Breast epithelium (tissue), 3 donors: ENCODE measurements at regions not wholly inside any gene's neighbourhood (a gene's known extent, or its start where the extent isn't known, plus 50 kb on each side); places are given as distances from the start of the nearest gene placed in this dataset.
"Not testable (repeated sequence)": the region's sequence is repeated elsewhere in the genome, so short reads cannot be mapped to it uniquely, and the experiment has no call there.

ENCODE experiments used
- POLR2A ChIP-seq: fragments of 450-650 bp; IDR thresholded peaks from one replicate; pipeline ENCODE4 v1.6.1; 2016; ENCODE audit warnings: antibody characterized with exemption, mild to moderate bottlenecking, moderate library complexity
- POLR2AphosphoS5 ChIP-seq, 3 donors: sonication (generic); formaldehyde crosslinking; IDR thresholded peaks; one replicate each; pipeline ENCODE4 v1.6.1; 2017; ENCODE audit warnings: antibody characterized with exemption in 3 of 3
- TF ChIP-seq, protein P1 (sequence below), 3 donors: fragments of 450-650 bp; IDR thresholded peaks; one replicate each; pipeline ENCODE4 v1.5.1; 2016 to 2017; ENCODE audit warnings: antibody characterized with exemption in 3 of 3, mild to moderate bottlenecking in 3 of 3, moderate library complexity in 3 of 3

DNA sequence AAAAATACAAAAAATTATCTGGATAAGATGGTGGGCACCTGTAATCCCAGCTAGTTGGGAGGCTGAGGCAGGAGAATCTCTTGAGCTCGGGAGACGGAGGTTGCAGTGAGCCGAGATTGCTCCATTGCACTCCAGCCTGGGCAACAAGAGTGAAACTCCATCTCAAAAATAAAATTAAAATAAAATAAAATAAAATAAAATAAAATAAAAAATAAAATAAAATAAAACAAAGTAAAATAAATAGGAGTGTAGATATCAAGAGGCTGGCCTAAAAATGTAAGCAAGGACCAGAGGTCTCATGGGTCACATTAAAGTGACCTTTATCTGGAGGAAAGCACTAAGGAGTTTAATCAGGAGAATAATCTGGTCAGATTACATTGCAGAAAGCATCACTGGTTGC is 293.8 kb downstream of the MIAT start:
- TF ChIP-seq POLR2A; POLR2AphosphoS5 (IDR thresholded peaks at IDR 0.05): not testable (repeated sequence)
- TF ChIP-seq, protein P1, sequence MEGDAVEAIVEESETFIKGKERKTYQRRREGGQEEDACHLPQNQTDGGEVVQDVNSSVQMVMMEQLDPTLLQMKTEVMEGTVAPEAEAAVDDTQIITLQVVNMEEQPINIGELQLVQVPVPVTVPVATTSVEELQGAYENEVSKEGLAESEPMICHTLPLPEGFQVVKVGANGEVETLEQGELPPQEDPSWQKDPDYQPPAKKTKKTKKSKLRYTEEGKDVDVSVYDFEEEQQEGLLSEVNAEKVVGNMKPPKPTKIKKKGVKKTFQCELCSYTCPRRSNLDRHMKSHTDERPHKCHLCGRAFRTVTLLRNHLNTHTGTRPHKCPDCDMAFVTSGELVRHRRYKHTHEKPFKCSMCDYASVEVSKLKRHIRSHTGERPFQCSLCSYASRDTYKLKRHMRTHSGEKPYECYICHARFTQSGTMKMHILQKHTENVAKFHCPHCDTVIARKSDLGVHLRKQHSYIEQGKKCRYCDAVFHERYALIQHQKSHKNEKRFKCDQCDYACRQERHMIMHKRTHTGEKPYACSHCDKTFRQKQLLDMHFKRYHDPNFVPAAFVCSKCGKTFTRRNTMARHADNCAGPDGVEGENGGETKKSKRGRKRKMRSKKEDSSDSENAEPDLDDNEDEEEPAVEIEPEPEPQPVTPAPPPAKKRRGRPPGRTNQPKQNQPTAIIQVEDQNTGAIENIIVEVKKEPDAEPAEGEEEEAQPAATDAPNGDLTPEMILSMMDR (IDR thresholded peaks at IDR 0.05): not testable (repeated sequence)
